Stomach (tissue), 8 donors: ENCODE measurements at regions not wholly inside any gene's neighbourhood (a gene's known extent, or its start where the extent isn't known, plus 50 kb on each side); places are given as distances from the start of the nearest gene placed in this dataset.

Source experiments
- DNase-seq, 2 donors: peaks; one replicate each; pipeline versions ENCODE4 v3.0.0 to v3.0.0-alpha.2; 2013 to 2019
- H3K27ac ChIP-seq, 5 donors: fragments of 200-600 bp in 4 of 5; sonication (generic) in 4 of 5; one replicate each; pipeline ENCODE4 v1.5.1; 2013 to 2019; ENCODE audit warnings: mild to moderate bottlenecking in 1 of 5, moderate library complexity in 1 of 5
- H3K27me3 ChIP-seq, 3 donors: fragments of 200-600 bp; sonication (generic); one replicate each; pipeline ENCODE4 v1.5.1; 2017 to 2019; ENCODE audit warnings: mixed run types in 1 of 3
- H3K36me3 ChIP-seq, 4 donors: fragments of 200-600 bp; sonication (generic); 1 replicate in 3 of 4; 2 replicates in 1 of 4; pipeline ENCODE4 v1.5.1; 2016 to 2019
- H3K4me1 ChIP-seq, 4 donors: fragments of 200-600 bp; sonication (generic); one replicate each; pipeline ENCODE4 v1.5.1; 2016 to 2019
- H3K4me3 ChIP-seq, 4 donors: fragments of 200-600 bp; sonication (generic) in 3 of 4; one replicate each; pipeline ENCODE4 v1.5.1; 2016 to 2019; ENCODE audit warnings: mild to moderate bottlenecking in 1 of 4
- H3K9me3 ChIP-seq, 4 donors: fragments of 200-600 bp; sonication (generic); one replicate each; pipeline ENCODE4 v1.5.1; 2016 to 2019
- EP300 ChIP-seq: sonication (generic); formaldehyde crosslinking; IDR thresholded peaks from one replicate; pipeline ENCODE4 v1.6.1; 2017; ENCODE audit warnings: antibody characterized with exemption
- POLR2A ChIP-seq, 4 donors: fragments of 450-650 bp; IDR thresholded peaks; one replicate each; pipeline ENCODE4 v1.6.1; 2016; ENCODE audit warnings: antibody characterized with exemption in 4 of 4, control low read depth in 2 of 4, mild to moderate bottlenecking in 1 of 4, moderate library complexity in 1 of 4
- POLR2AphosphoS5 ChIP-seq, 3 donors: sonication (generic); formaldehyde crosslinking; IDR thresholded peaks; one replicate each; pipeline ENCODE4 v1.6.1; 2016; ENCODE audit warnings: antibody characterized with exemption in 3 of 3
- WGBS, 5 donors: extraction: QIAGEN DNeasy Blood & Tissue Kit in 3 of 5; methylation state at CpG; one replicate each; pipeline versions ENCODE4 v1.1.5 to v1.1.7; 2013 to 2018; 5-methylcytosine and 5-hydroxymethylcytosine counted together
- intact Hi-C: fragments of 100-400 bp; cut with DNase I; formaldehyde crosslinking; loops from one replicate; pipeline ENCODE4 v1.15.1; 2023; ENCODE audit warnings: low total_unique reads
- TF ChIP-seq, protein P1 (sequence below), 7 experiments: fragments of 450-650 bp in 4 of 7; fragments of 200-600 bp in 3 of 7; sonication (generic) in 3 of 7; IDR thresholded peaks; one replicate each; pipeline ENCODE4 v1.5.1; 2016 to 2019; ENCODE audit warnings: antibody characterized with exemption in 7 of 7, control low read depth in 2 of 7, mild to moderate bottlenecking in 1 of 7
- donor health status: healthy with polysubstance abuse.
- donor health status: Bipolar disorder and iron deficiency.
- donor health status: healthy.

- TF ChIP-seq, protein P1, sequence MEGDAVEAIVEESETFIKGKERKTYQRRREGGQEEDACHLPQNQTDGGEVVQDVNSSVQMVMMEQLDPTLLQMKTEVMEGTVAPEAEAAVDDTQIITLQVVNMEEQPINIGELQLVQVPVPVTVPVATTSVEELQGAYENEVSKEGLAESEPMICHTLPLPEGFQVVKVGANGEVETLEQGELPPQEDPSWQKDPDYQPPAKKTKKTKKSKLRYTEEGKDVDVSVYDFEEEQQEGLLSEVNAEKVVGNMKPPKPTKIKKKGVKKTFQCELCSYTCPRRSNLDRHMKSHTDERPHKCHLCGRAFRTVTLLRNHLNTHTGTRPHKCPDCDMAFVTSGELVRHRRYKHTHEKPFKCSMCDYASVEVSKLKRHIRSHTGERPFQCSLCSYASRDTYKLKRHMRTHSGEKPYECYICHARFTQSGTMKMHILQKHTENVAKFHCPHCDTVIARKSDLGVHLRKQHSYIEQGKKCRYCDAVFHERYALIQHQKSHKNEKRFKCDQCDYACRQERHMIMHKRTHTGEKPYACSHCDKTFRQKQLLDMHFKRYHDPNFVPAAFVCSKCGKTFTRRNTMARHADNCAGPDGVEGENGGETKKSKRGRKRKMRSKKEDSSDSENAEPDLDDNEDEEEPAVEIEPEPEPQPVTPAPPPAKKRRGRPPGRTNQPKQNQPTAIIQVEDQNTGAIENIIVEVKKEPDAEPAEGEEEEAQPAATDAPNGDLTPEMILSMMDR (IDR thresholded peaks at IDR 0.05) = no peak
- TF ChIP-seq POLR2AphosphoS5 (IDR thresholded peaks at IDR 0.05) = no peak
- TF ChIP-seq EP300 = no peak
- TF ChIP-seq POLR2A (IDR thresholded peaks at IDR 0.05) = no peak
- no peak for DNase-seq
- intact Hi-C loops = no loop called here
- Histone ChIP-seq H3K36me3 (no peaks in the 10 kb centered on the region), H3K4me3 (no peak overlapping the region), H3K9me3 (no peaks in the 10 kb centered on the region), H3K4me1 (no peaks in the 10 kb centered on the region), H3K27me3 (no peaks in the 10 kb centered on the region), H3K27ac (no peak overlapping the region)
- WGBS, 5 donors = 83 to 99% (median 92%) methylated on average over 2 of the region's 2 CpGs
Measured at GRCh38 chr1:61580417-61580816, 144.5 kb downstream of the TM2D1 start.

DNA sequence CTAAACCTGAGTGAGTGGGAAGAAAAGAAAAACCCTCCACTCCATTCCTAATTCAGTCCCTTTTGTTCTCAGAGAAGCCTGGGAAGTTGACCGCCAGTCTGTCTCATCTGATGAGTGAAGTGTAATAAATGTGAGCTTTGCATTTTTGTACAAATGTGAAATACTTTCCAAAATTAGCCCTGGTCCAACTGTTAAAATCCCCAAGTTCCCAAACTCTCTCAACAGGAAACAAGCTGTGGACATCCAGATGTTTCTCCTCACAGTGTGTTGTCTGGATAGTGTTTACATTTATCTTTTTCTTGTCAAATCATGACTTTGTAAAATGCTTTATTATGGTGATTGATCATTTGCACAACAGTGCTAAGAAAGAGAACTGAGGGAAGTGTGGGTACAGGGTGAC lies 145.1 kb downstream of the TM2D1 start:
- 72 to 95% (median 79%) methylated on average over 1 of the region's 1 CpG for WGBS, 5 donors
- H3K27ac ChIP-seq = no peak overlapping the region
- intact Hi-C loops = no loop called here

DNA sequence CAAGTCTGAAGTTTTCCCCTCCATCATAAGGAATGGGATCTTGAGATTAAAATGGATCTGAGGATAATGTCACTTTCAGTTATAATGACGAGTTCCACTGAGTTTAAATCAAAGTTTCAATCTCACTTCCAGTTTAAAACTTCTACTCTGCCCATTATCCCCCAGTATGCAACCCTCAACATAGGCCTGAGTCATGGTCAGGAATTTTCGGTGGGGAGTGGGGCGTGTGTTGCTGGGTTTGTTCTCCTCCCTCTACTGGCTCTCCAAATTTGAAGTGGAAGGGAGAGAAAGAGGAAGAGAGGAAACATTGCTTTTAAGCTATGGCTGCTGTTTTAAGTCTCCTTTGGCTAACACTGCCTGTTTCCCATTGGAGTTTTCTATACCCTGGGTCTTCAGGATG lies 152.9 kb downstream of the TM2D1 start:
- Histone ChIP-seq H3K9me3 (no peaks in the 10 kb centered on the region), H3K27me3 (no peaks in the 10 kb centered on the region), H3K4me1 (no peaks in the 10 kb centered on the region), H3K36me3 (no peaks in the 10 kb centered on the region), H3K27ac (no peak overlapping the region), H3K4me3 (no peak overlapping the region)
- no peak for DNase-seq
- TF ChIP-seq, protein P1 (IDR thresholded peaks at IDR 0.05) = no peak
- TF ChIP-seq POLR2AphosphoS5 (IDR thresholded peaks at IDR 0.05) = no peak
- TF ChIP-seq EP300 = no peak
- TF ChIP-seq POLR2A (IDR thresholded peaks at IDR 0.05) = no peak
- intact Hi-C loops = no loop called here
- 75 to 88% (median 84%) methylated on average over 3 of the region's 3 CpGs for WGBS, 5 donors

More for the DNA sequence above, 145.1 kb downstream of the TM2D1 start:
- H3K9me3 ChIP-seq = no peaks in the 10 kb centered on the region
- H3K4me1 ChIP-seq = no peaks in the 10 kb centered on the region
- no peaks in the 10 kb centered on the region for H3K27me3 ChIP-seq
- TF ChIP-seq POLR2A (IDR thresholded peaks at IDR 0.05) (no peak), POLR2AphosphoS5 (IDR thresholded peaks at IDR 0.05) (no peak), EP300 (no peak)
- TF ChIP-seq, protein P1 (IDR thresholded peaks at IDR 0.05) = no peak
- DNase-seq = peak in 1 of 2 donors; percentile 57
- no peak overlapping the region for H3K4me3 ChIP-seq
- H3K36me3 ChIP-seq = no peaks in the 10 kb centered on the region

GRCh38 chr1:61570191-61570590 lies 154.8 kb downstream of the TM2D1 start:
- no peak overlapping the region for H3K4me3 ChIP-seq
- peaks cover 9 to 18% (median 16%) of the 10 kb centered on the region in 4 donors for H3K9me3 ChIP-seq
- no peak for DNase-seq
- H3K27ac ChIP-seq = no peak overlapping the region
- peaks cover 0 to 5% (median 0%) of the 10 kb centered on the region in 4 donors for H3K36me3 ChIP-seq
- 71 to 88% (median 77%) methylated on average over 1 of the region's 1 CpG for WGBS, 5 donors
- TF ChIP-seq EP300 (no peak), POLR2AphosphoS5 (IDR thresholded peaks at IDR 0.05) (no peak), POLR2A (IDR thresholded peaks at IDR 0.05) (no peak)
- TF ChIP-seq, protein P1 (IDR thresholded peaks at IDR 0.05) = no peak
- H3K4me1 ChIP-seq = no peaks in the 10 kb centered on the region
- intact Hi-C loops = no loop called here
- no peaks in the 10 kb centered on the region for H3K27me3 ChIP-seq
